ENCODE measurements at regions not wholly inside any gene's neighbourhood (a gene's known extent, or its start where the extent isn't known, plus 50 kb on each side); places are given as distances from the start of the nearest gene placed in this dataset.
"Not testable (repeated sequence)": the region's sequence is repeated elsewhere in the genome, so short reads cannot be mapped to it uniquely, and the experiment has no call there.

- H3K4me1 ChIP-seq (replicated peaks): no peaks in the 10 kb centered on the region
- TF ChIP-seq POLR2AphosphoS5 (IDR thresholded peaks at IDR 0.05): no peak
- TF ChIP-seq, protein P1, sequence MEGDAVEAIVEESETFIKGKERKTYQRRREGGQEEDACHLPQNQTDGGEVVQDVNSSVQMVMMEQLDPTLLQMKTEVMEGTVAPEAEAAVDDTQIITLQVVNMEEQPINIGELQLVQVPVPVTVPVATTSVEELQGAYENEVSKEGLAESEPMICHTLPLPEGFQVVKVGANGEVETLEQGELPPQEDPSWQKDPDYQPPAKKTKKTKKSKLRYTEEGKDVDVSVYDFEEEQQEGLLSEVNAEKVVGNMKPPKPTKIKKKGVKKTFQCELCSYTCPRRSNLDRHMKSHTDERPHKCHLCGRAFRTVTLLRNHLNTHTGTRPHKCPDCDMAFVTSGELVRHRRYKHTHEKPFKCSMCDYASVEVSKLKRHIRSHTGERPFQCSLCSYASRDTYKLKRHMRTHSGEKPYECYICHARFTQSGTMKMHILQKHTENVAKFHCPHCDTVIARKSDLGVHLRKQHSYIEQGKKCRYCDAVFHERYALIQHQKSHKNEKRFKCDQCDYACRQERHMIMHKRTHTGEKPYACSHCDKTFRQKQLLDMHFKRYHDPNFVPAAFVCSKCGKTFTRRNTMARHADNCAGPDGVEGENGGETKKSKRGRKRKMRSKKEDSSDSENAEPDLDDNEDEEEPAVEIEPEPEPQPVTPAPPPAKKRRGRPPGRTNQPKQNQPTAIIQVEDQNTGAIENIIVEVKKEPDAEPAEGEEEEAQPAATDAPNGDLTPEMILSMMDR (IDR thresholded peaks at IDR 0.05): no peak
- TF ChIP-seq POLR2A (IDR thresholded peaks at IDR 0.05): no peak
- H3K4me3 ChIP-seq: no peak overlapping the region
- DNase-seq (ENCODE audit: low spot score): no peak
- no peaks in the 10 kb centered on the region for H3K9me3 ChIP-seq
- H3K36me3 ChIP-seq: no peaks in the 10 kb centered on the region
- H3K27ac ChIP-seq: no peak overlapping the region
- intact Hi-C loops (cut with DNase I): no loop called here
- H3K27me3 ChIP-seq (replicated peaks; ENCODE audit: insufficient read depth): no peaks in the 10 kb centered on the region
Measured at GRCh38 chr11:37282367-37282766, 684.3 kb upstream of the RAG2 start.

GRCh38 chr11:37280200-37280599 is 682.2 kb upstream of the RAG2 start:
- Histone ChIP-seq H3K27me3 (replicated peaks; ENCODE audit: insufficient read depth) (no peaks in the 10 kb centered on the region), H3K36me3 (no peaks in the 10 kb centered on the region), H3K27ac (no peak overlapping the region), H3K9me3 (no peaks in the 10 kb centered on the region), H3K4me1 (replicated peaks) (no peaks in the 10 kb centered on the region), H3K4me3 (no peak overlapping the region)
- no peak for TF ChIP-seq POLR2A (IDR thresholded peaks at IDR 0.05)
- no peak for TF ChIP-seq POLR2AphosphoS5 (IDR thresholded peaks at IDR 0.05)
- TF ChIP-seq, protein P1 (IDR thresholded peaks at IDR 0.05): no peak
- intact Hi-C loops (cut with DNase I): no loop called here
- 80% methylated on average over 2 of the region's 2 CpGs for WGBS
- no peak for DNase-seq (ENCODE audit: low spot score)

- DNase-seq (ENCODE audit: low spot score): no peak
- Histone ChIP-seq H3K9me3 (no peaks in the 10 kb centered on the region), H3K4me1 (replicated peaks) (no peaks in the 10 kb centered on the region), H3K27me3 (replicated peaks; ENCODE audit: insufficient read depth) (no peaks in the 10 kb centered on the region), H3K4me3 (no peak overlapping the region), H3K36me3 (no peaks in the 10 kb centered on the region), H3K27ac (no peak overlapping the region)
- intact Hi-C loops (cut with DNase I): no loop called here
- 91% methylated on average over 3 of the region's 3 CpGs for WGBS
- TF ChIP-seq, protein P1 (IDR thresholded peaks at IDR 0.05): no peak
- TF ChIP-seq POLR2A (IDR thresholded peaks at IDR 0.05) (no peak), POLR2AphosphoS5 (IDR thresholded peaks at IDR 0.05) (no peak)
Measured at GRCh38 chr11:37277896-37278465, 679.9 kb upstream of the RAG2 start.

GRCh38 chr11:37264783-37265182 is 666.7 kb upstream of the RAG2 start:
- intact Hi-C loops (cut with DNase I): no loop called here
- 58% methylated on average over 4 of the region's 4 CpGs for WGBS

DNA sequence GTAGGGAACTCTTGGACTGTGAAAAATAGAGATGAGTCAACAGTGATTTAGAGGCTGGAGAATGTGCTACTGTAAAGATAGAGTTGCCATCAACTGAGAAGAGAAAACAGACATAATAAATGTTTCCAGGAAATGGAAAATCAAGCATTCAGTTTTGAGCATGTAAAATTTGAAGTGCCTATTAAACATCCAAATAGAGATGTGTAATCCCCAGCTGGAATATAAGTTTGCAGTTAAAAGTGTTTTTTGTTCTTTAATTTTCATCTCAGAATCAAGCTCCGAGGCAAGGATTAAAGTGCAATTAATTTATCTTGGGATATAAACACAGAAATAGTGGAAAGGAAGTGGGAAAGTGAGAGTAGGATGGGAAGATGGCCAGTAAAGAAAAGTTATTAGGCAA is 666.0 kb upstream of the RAG2 start:
- 55% methylated on average over 1 of the region's 1 CpG for WGBS
- Histone ChIP-seq H3K36me3 (no peaks in the 10 kb centered on the region), H3K9me3 (no peaks in the 10 kb centered on the region), H3K4me3 (no peak overlapping the region), H3K4me1 (replicated peaks) (no peaks in the 10 kb centered on the region), H3K27me3 (replicated peaks; ENCODE audit: insufficient read depth) (no peaks in the 10 kb centered on the region), H3K27ac (no peak overlapping the region)
- TF ChIP-seq POLR2A (IDR thresholded peaks at IDR 0.05) (no peak), POLR2AphosphoS5 (IDR thresholded peaks at IDR 0.05) (no peak)
- TF ChIP-seq, protein P1 (IDR thresholded peaks at IDR 0.05): no peak
- intact Hi-C loops (cut with DNase I): no loop called here
- DNase-seq (ENCODE audit: low spot score): no peak

More at GRCh38 chr11:37264783-37265182, 666.7 kb upstream of the RAG2 start:
- no peak for DNase-seq (ENCODE audit: low spot score)
- TF ChIP-seq, protein P1 (IDR thresholded peaks at IDR 0.05): no peak
- TF ChIP-seq POLR2AphosphoS5 (IDR thresholded peaks at IDR 0.05): no peak
- TF ChIP-seq POLR2A (IDR thresholded peaks at IDR 0.05): no peak
- H3K27ac ChIP-seq: no peak overlapping the region
- H3K27me3 ChIP-seq (replicated peaks; ENCODE audit: insufficient read depth): no peaks in the 10 kb centered on the region
- H3K36me3 ChIP-seq: no peaks in the 10 kb centered on the region
- H3K4me1 ChIP-seq (replicated peaks): no peaks in the 10 kb centered on the region
- H3K9me3 ChIP-seq: no peaks in the 10 kb centered on the region
- H3K4me3 ChIP-seq: no peak overlapping the region

DNA sequence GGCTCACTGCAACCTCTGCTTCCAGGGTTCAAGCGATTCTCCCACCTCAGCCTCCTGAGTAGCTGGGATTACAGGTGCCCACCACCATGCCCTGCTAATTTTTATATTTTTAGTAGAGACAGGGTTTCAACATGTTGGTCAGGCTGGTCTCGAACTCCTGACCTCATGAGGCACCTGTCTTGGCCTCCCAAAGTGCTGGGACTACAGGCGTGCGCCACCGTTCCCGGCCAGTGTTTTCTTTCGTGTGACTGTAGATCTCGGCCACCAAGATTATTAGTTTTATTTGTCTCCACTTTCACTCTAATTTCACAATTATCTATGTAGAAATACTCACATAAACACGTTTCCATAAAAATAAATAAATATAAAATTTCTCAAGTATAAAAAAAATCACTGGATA is 665.4 kb upstream of the RAG2 start:
- 89% methylated on average over 9 of the region's 9 CpGs for WGBS
- H3K4me1 ChIP-seq (replicated peaks); DNase-seq (ENCODE audit: low spot score); H3K9me3 ChIP-seq; H3K36me3 ChIP-seq; H3K27me3 ChIP-seq (replicated peaks; ENCODE audit: insufficient read depth); H3K27ac ChIP-seq; intact Hi-C loops (cut with DNase I); H3K4me3 ChIP-seq: not testable (repeated sequence)
